CD14-positive monocyte (primary cell): ENCODE measurements at regions not wholly inside any gene's neighbourhood (a gene's known extent, or its start where the extent isn't known, plus 50 kb on each side); places are given as distances from the start of the nearest gene placed in this dataset.

ENCODE experiments used
- DNase-seq, 3 donors: peaks; one replicate each; pipeline ENCODE4 v3.0.0-alpha.2; 2011 to 2022
- H2AFZ ChIP-seq: 2 replicates; pipeline ENCODE4 v1.6.0; 2012; ENCODE audit warnings: mild to moderate bottlenecking, low read depth, low read length, inconsistent platforms; ENCODE audit not compliant: insufficient read depth, poor library complexity, severe bottlenecking
- H3K27ac ChIP-seq, 2 donors: 1 replicate in 1 of 2; 2 replicates in 1 of 2; pipeline ENCODE4 v1.5.1; 2012 to 2013; ENCODE audit warnings: low read length in 2 of 2, control low read depth in 1 of 2, inconsistent platforms in 1 of 2, low read depth in 1 of 2, mild to moderate bottlenecking in 1 of 2
- H3K27me3 ChIP-seq, 2 donors: one replicate each; pipeline versions ENCODE4 v1.6.0 to v1.6.1; 2011 to 2013; ENCODE audit warnings: low read length in 2 of 2; ENCODE audit not compliant: control insufficient read depth in 2 of 2, insufficient read depth in 2 of 2
- H3K36me3 ChIP-seq, 2 donors: replicated peaks in 1 of 2; 1 replicate in 1 of 2; 2 replicates in 1 of 2; pipeline versions ENCODE4 v1.5.1 to v1.6.1; 2012 to 2013; ENCODE audit warnings: low read length in 2 of 2, control low read depth in 1 of 2, inconsistent platforms in 1 of 2, mild to moderate bottlenecking in 1 of 2; ENCODE audit not compliant: insufficient read depth in 2 of 2, control insufficient read depth in 1 of 2
- H3K4me1 ChIP-seq, 2 donors: 1 replicate in 1 of 2; 2 replicates in 1 of 2; pipeline versions ENCODE4 v1.5.1 to v1.6.1; 2012 to 2013; ENCODE audit warnings: low read length in 2 of 2, control low read depth in 1 of 2, inconsistent platforms in 1 of 2, mild to moderate bottlenecking in 1 of 2, moderate library complexity in 1 of 2; ENCODE audit not compliant: insufficient read depth in 2 of 2, control insufficient read depth in 1 of 2
- H3K4me2 ChIP-seq: replicated peaks from 2 replicates; pipeline ENCODE3; 2012; ENCODE audit warnings: low read length, moderate library complexity, mild to moderate bottlenecking; ENCODE audit not compliant: poor library complexity, severe bottlenecking; ENCODE audit errors: extremely low read depth
- H3K4me3 ChIP-seq, 3 experiments: fragments of 200-600 bp in 1 of 3; sonication (generic) in 1 of 3; replicated peaks in 1 of 3; 1 replicate in 2 of 3; 2 replicates in 1 of 3; pipeline ENCODE4 v1.5.1; 2011 to 2013; ENCODE audit warnings: low read length in 3 of 3, mild to moderate bottlenecking in 3 of 3, control low read depth in 2 of 3, low read depth in 2 of 3, inconsistent platforms in 1 of 3, moderate library complexity in 1 of 3
- H3K79me2 ChIP-seq: 2 replicates; pipeline ENCODE4 v1.6.0; 2012; ENCODE audit warnings: mild to moderate bottlenecking, control low read depth, inconsistent platforms, low read length, moderate library complexity; ENCODE audit not compliant: insufficient read depth
- H3K9ac ChIP-seq: 2 replicates; pipeline ENCODE4 v1.6.0; 2017; ENCODE audit warnings: low read length, mild to moderate bottlenecking; ENCODE audit not compliant: insufficient read depth, poor library complexity, severe bottlenecking
- H3K9me3 ChIP-seq, 2 donors: replicated peaks in 1 of 2; 1 replicate in 1 of 2; 2 replicates in 1 of 2; pipeline versions ENCODE4 v1.5.1 to v1.6.1; 2012 to 2013; ENCODE audit warnings: low read length in 2 of 2, control low read depth in 1 of 2; ENCODE audit not compliant: control insufficient read depth in 1 of 2, insufficient read depth in 1 of 2
- H4K20me1 ChIP-seq: 2 replicates; pipeline ENCODE4 v1.6.0; 2012; ENCODE audit warnings: mild to moderate bottlenecking, low read length, control low read depth, moderate library complexity; ENCODE audit not compliant: insufficient read depth
- H3K27ac Mint-ChIP-seq, 7 donors: one replicate each; pipeline ENCODE4 v1.8.0; 2020; ENCODE audit warnings: mild to moderate bottlenecking in 7 of 7, mixed read lengths in 7 of 7, moderate library complexity in 6 of 7, inconsistent platforms in 2 of 7
- H3K27me3 Mint-ChIP-seq, 3 donors: one replicate each; pipeline ENCODE4 v1.8.0; 2021 to 2022; ENCODE audit warnings: low read depth in 3 of 3, mild to moderate bottlenecking in 3 of 3, mixed read lengths in 3 of 3, moderate library complexity in 3 of 3, inconsistent platforms in 1 of 3
- H3K36me3 Mint-ChIP-seq, 2 donors: one replicate each; pipeline ENCODE4 v1.8.0; 2020; ENCODE audit warnings: mixed read lengths in 2 of 2, inconsistent platforms in 1 of 2, mild to moderate bottlenecking in 1 of 2
- H3K4me1 Mint-ChIP-seq: one replicate; pipeline ENCODE4 v1.8.0; 2020; ENCODE audit warnings: mild to moderate bottlenecking, mixed read lengths
- H3K4me3 Mint-ChIP-seq, 2 donors: one replicate each; pipeline ENCODE4 v1.8.0; 2020; ENCODE audit warnings: mild to moderate bottlenecking in 2 of 2, mixed read lengths in 2 of 2, moderate library complexity in 1 of 2
- H3K9me3 Mint-ChIP-seq, 7 donors: one replicate each; pipeline ENCODE4 v1.8.0; 2020 to 2022; ENCODE audit warnings: mixed read lengths in 7 of 7, mild to moderate bottlenecking in 6 of 7, moderate library complexity in 6 of 7, inconsistent platforms in 2 of 7
- WGBS: methylation state at CpG from one replicate; pipeline ENCODE4 v1.1.5; 2013; ENCODE audit warnings: missing lambda C conversion rate; ENCODE audit not compliant: insufficient coverage; 5-methylcytosine and 5-hydroxymethylcytosine counted together
- intact Hi-C, 2 donors: fragments of 100-400 bp; cut with micrococcal nuclease; formaldehyde crosslinking; loops; one replicate each; pipeline versions ENCODE4 v1.15.0 to v1.15.1; 2023
- TF ChIP-seq, protein P1 (sequence below): fragments of 200-600 bp; IDR thresholded peaks from one replicate; pipeline ENCODE4 v1.8.0; 2022; ENCODE audit warnings: antibody characterized with exemption, mild to moderate bottlenecking

DNA sequence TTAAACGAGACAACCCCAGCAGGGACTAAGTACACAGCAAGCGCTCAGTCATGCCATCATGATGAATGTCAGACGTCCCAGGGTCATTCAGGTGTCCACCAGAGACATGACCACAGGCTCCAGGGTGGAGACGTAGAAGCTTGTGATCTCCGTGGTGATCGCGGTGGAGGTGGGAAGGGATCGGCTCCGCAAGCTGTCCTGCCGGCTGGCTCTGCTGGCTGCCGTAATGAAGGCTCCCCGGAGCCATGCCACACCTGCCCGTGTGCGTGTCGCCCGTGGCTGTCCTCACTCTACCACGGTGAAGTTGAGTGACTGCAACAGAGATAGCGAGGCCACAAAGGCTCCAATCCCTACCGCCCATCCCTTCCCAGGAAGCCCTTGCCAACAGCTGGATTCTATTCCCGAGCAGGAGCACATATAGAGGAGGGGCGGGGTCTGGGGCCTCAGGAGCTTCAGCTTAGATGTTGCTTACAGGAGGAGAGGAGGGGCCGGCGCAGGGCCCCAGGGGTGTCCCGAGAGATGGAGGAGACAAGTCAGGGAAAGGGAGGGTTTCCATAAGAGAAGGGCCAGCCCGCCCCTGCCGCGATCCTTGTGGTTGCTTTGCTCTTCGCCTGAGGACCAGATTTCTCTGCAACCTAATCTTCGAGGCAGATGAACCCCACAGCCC lies 332.6 kb upstream of the SFSWAP start:
- no peaks in the 10 kb centered on the region for H3K36me3 Mint-ChIP-seq
- Histone ChIP-seq H3K27me3 (no peaks in the 10 kb centered on the region), H3K36me3 (no peaks in the 10 kb centered on the region)

DNA sequence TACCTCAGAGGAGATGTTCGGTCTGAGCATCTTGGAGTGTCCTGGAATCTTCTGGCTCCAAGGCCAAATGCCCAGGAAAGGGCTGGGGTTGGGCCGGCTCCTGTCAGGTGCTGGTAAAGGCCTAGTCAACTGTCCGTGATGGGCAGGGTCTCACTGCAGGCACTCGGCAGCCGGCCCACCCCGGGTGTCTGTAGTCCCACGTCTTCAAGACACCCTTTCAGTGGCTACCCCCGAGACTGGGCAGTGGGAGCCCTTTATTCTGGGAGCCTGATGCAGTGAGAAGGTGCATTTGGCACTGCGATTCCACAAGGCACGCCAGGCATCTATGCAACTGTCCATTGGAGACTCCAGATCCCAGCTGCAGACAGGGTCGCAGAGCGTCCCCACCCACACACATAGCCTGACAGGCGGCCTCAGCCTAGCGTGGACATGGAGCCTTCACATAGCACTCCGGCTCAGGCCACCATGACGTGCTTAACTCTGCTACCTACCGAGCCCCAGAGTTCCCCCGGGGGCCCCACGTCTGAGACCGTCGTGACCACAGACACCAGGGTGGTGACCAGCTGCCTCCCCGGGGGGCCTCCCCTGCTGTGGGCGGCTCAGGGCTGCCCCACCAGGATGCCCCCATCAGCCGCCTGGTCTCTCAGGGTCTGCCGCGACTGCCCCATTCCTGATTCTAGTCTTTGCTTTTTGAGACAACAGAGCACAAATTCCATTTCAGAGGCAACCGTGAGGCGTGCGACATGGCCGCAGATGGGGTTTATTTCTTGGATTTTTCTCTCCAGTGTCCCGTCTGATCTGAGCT lies 331.8 kb upstream of the SFSWAP start:
- intact Hi-C loops: no loop called here
- H4K20me1 ChIP-seq: no peaks in the 10 kb centered on the region
- no peak overlapping the region for H3K4me3 ChIP-seq
- H3K9ac ChIP-seq: no peak overlapping the region
- no peaks in the 10 kb centered on the region for H3K36me3 ChIP-seq
- Mint-ChIP-seq H3K9me3 (no peaks in the 10 kb centered on the region), H3K36me3 (no peaks in the 10 kb centered on the region), H3K4me3 (no peak overlapping the region), H3K4me1 (no peaks in the 10 kb centered on the region), H3K27ac (no peak overlapping the region), H3K27me3 (peaks cover 0 to 14% (median 6%) of the 10 kb centered on the region in 3 donors)
- H3K27ac ChIP-seq: no peak overlapping the region
- H3K4me1 ChIP-seq: no peaks in the 10 kb centered on the region
- TF ChIP-seq, protein P1, sequence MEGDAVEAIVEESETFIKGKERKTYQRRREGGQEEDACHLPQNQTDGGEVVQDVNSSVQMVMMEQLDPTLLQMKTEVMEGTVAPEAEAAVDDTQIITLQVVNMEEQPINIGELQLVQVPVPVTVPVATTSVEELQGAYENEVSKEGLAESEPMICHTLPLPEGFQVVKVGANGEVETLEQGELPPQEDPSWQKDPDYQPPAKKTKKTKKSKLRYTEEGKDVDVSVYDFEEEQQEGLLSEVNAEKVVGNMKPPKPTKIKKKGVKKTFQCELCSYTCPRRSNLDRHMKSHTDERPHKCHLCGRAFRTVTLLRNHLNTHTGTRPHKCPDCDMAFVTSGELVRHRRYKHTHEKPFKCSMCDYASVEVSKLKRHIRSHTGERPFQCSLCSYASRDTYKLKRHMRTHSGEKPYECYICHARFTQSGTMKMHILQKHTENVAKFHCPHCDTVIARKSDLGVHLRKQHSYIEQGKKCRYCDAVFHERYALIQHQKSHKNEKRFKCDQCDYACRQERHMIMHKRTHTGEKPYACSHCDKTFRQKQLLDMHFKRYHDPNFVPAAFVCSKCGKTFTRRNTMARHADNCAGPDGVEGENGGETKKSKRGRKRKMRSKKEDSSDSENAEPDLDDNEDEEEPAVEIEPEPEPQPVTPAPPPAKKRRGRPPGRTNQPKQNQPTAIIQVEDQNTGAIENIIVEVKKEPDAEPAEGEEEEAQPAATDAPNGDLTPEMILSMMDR: no peak
- H2AFZ ChIP-seq: no peak overlapping the region
- H3K27me3 ChIP-seq: no peaks in the 10 kb centered on the region
- DNase-seq: no peak
- no peak overlapping the region for H3K4me2 ChIP-seq
- no peaks in the 10 kb centered on the region for H3K9me3 ChIP-seq
- no peaks in the 10 kb centered on the region for H3K79me2 ChIP-seq
- WGBS: 89% methylated on average over 30 of the region's 31 CpGs

More for the DNA sequence above, 332.6 kb upstream of the SFSWAP start:
- H3K4me2 ChIP-seq: no peak overlapping the region
- H3K9ac ChIP-seq: no peak overlapping the region
- Mint-ChIP-seq H3K9me3 (no peaks in the 10 kb centered on the region), H3K4me3 (no peak overlapping the region), H3K27ac (no peak overlapping the region), H3K27me3 (peaks cover 0 to 14% (median 4%) of the 10 kb centered on the region in 3 donors), H3K4me1 (no peaks in the 10 kb centered on the region)
- no peaks in the 10 kb centered on the region for H3K9me3 ChIP-seq
- no peaks in the 10 kb centered on the region for H3K4me1 ChIP-seq
- intact Hi-C loops: no loop called here
- WGBS: 94% methylated on average over 24 of the region's 29 CpGs
- no peak for DNase-seq
- TF ChIP-seq, protein P1: no peak
- H3K4me3 ChIP-seq: no peak overlapping the region
- H3K27ac ChIP-seq: no peak overlapping the region
- H2AFZ ChIP-seq: no peak overlapping the region
- H3K79me2 ChIP-seq: no peaks in the 10 kb centered on the region
- H4K20me1 ChIP-seq: no peaks in the 10 kb centered on the region
